ENCODE measurements at regions not wholly inside any gene's neighbourhood (a gene's known extent, or its start where the extent isn't known, plus 50 kb on each side); places are given as distances from the start of the nearest gene placed in this dataset.

DNA sequence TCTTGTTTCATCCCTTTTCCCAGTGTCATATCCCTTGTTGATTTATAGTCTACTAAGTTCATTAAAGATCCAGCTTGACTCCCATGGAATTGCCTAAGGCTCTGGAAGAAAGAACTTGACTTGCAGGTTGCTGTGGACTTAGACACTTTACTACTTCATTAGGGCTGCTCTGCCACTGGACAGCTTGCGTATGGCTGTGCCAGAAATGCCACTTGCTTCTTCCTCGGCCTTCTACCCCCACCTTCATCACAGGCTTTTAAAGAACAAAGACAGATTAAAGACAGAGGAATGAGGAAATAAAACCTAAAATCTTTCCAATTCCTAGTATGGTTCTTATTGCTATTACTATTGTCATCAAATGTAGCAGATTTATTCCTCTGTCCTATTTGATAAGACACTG lies 591.7 kb downstream of the BCL11A start:
- no peak for TF ChIP-seq POLR2A (IDR thresholded peaks at IDR 0.05)
- TF ChIP-seq, protein P1, sequence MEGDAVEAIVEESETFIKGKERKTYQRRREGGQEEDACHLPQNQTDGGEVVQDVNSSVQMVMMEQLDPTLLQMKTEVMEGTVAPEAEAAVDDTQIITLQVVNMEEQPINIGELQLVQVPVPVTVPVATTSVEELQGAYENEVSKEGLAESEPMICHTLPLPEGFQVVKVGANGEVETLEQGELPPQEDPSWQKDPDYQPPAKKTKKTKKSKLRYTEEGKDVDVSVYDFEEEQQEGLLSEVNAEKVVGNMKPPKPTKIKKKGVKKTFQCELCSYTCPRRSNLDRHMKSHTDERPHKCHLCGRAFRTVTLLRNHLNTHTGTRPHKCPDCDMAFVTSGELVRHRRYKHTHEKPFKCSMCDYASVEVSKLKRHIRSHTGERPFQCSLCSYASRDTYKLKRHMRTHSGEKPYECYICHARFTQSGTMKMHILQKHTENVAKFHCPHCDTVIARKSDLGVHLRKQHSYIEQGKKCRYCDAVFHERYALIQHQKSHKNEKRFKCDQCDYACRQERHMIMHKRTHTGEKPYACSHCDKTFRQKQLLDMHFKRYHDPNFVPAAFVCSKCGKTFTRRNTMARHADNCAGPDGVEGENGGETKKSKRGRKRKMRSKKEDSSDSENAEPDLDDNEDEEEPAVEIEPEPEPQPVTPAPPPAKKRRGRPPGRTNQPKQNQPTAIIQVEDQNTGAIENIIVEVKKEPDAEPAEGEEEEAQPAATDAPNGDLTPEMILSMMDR (IDR thresholded peaks at IDR 0.05) = no peak
